Muscle layer of duodenum (tissue), 2 donors: ENCODE measurements at regions not wholly inside any gene's neighbourhood (a gene's known extent, or its start where the extent isn't known, plus 50 kb on each side); places are given as distances from the start of the nearest gene placed in this dataset.
A peak's percentile ranks its signal among the peaks of the same experiment; 100 is the strongest.
"Not testable (repeated sequence)": the region's sequence is repeated elsewhere in the genome, so short reads cannot be mapped to it uniquely, and the experiment has no call there.

Source experiments
- H3K27ac ChIP-seq: one replicate; pipeline ENCODE4 v1.7.0; 2013; ENCODE audit warnings: mild to moderate bottlenecking, low read length
- H3K27me3 ChIP-seq: one replicate; pipeline ENCODE4 v1.7.0; 2013; ENCODE audit warnings: low read depth, mild to moderate bottlenecking, control low read depth, low read length
- H3K36me3 ChIP-seq, 2 donors: one replicate each; pipeline ENCODE4 v1.7.0; 2013; ENCODE audit warnings: low read length in 2 of 2, control low read depth in 1 of 2, mild to moderate bottlenecking in 1 of 2; ENCODE audit not compliant: insufficient read depth in 2 of 2, control insufficient read depth in 1 of 2
- H3K4me1 ChIP-seq, 2 donors: one replicate each; pipeline ENCODE4 v1.7.0; 2013; ENCODE audit warnings: low read length in 2 of 2, mild to moderate bottlenecking in 2 of 2, control low read depth in 1 of 2, moderate library complexity in 1 of 2; ENCODE audit not compliant: insufficient read depth in 2 of 2, control insufficient read depth in 1 of 2
- H3K4me3 ChIP-seq, 2 donors: one replicate each; pipeline ENCODE4 v1.7.0; 2013; ENCODE audit warnings: low read length in 2 of 2, low read depth in 1 of 2, mild to moderate bottlenecking in 1 of 2
- H3K9me3 ChIP-seq, 2 donors: one replicate each; pipeline ENCODE4 v1.7.0; 2013; ENCODE audit warnings: low read length in 2 of 2, control low read depth in 1 of 2, mild to moderate bottlenecking in 1 of 2; ENCODE audit not compliant: control insufficient read depth in 1 of 2
- donor health status: healthy.

DNA sequence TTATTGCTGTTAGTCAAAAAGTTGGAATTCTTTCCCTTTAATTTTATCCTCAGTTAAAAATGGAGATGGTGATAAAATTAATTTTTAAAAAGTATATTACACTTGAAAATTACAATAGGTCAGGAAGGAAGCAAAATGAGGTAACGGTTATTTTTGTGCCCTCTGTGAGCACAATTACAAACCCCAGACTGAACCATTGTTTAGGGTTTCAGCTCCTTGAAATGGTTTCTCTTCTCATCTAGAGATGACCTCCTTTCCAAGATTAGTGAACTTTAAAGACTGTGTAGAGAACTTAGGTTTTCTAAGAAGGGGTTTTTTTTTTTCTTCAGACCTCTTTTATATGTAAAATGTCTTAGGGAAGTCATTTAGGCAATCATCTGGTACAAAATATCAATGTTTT, 126.2 kb upstream of the CHD1 start:
- Histone ChIP-seq H3K9me3 (no peaks in the 10 kb centered on the region), H3K27me3 (no peaks in the 10 kb centered on the region)

DNA sequence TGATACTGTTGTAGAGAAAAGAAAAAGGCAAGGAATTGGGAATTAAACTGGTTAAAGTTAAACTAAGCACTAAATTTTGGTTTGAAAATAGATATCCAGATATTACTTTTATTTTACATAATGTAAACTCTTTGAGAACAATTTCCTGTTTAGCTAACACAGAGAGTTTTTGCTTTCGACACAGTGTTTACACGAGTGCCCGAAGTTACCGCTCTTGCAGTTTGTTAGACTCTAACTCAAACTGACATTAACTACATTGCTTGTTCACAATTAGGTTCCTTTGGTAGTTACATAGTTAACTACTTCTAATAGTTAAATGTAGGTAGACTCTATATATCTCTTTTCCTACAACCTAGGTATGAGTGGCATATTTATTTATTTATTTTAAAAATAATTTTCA, 117.1 kb upstream of the CHD1 start:
- Histone ChIP-seq H3K36me3 (no peaks in the 10 kb centered on the region), H3K9me3 (no peaks in the 10 kb centered on the region), H3K4me3 (no peak overlapping the region), H3K27me3 (no peaks in the 10 kb centered on the region), H3K4me1 (no peaks in the 10 kb centered on the region), H3K27ac (no peak overlapping the region)

More for the DNA sequence above, 126.2 kb upstream of the CHD1 start:
- Histone ChIP-seq H3K36me3 (no peaks in the 10 kb centered on the region), H3K27ac (no peak overlapping the region), H3K4me3 (no peak overlapping the region), H3K4me1 (no peaks in the 10 kb centered on the region)

DNA sequence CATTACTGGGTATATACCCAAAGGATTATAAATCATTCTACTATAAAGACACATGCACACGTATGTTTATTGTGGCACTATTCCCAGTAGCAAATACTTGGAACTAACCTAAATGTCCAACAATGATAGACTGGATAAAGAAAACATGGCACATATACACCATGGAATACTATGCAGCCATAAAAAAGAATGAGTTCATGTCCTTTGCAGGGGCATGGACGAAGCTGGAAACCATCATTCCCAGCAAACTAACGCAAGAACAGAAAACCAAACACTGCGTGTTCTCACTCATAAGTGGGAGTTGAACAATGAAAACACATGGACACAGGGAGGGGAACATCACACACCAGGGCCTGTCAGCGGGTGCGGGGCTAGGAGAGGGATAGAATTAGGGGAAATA, 114.5 kb upstream of the CHD1 start:
- H3K27me3 ChIP-seq, H3K4me3 ChIP-seq, H3K9me3 ChIP-seq, H3K27ac ChIP-seq, H3K4me1 ChIP-seq, H3K36me3 ChIP-seq: not testable (repeated sequence)

GRCh38 chr5:99037668-99038067, 108.9 kb upstream of the CHD1 start:
- Histone ChIP-seq H3K27me3 (no peaks in the 10 kb centered on the region), H3K27ac (no peak overlapping the region), H3K4me3 (no peak overlapping the region), H3K9me3 (no peaks in the 10 kb centered on the region), H3K36me3 (no peaks in the 10 kb centered on the region), H3K4me1 (peaks cover 3 to 10% of the 10 kb centered on the region in 2 donors)

DNA sequence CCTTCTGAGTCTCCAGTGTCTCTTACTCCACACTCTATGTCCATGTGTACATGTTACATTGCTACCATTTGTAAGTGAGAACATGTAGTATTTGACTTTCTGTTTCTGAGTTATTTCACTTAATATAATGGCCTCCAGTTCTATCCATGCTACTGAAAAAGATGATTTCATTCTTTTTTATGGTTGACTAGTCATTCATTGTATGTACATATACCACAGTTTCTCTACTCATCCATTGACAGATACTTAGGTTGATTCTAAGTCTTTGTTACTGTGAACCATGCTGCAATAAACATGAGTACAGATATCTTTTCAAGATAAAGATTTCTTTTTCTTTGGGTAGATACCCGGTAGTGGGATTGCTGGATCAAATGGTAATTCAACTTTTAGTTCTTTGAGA, 107.1 kb upstream of the CHD1 start:
- Histone ChIP-seq H3K27me3 (no peaks in the 10 kb centered on the region), H3K27ac (no peak overlapping the region), H3K4me1 (peaks cover 5 to 10% of the 10 kb centered on the region in 2 donors)

GRCh38 chr5:99034336-99034735, 105.5 kb upstream of the CHD1 start:
- Histone ChIP-seq H3K4me1 (peaks cover 5 to 10% of the 10 kb centered on the region in 2 donors), H3K9me3 (no peaks in the 10 kb centered on the region), H3K27ac (peak overlapping the region; percentile 19), H3K27me3 (no peaks in the 10 kb centered on the region), H3K4me3 (no peak overlapping the region), H3K36me3 (no peaks in the 10 kb centered on the region)

More for the DNA sequence above, 107.1 kb upstream of the CHD1 start:
- Histone ChIP-seq H3K9me3 (no peaks in the 10 kb centered on the region), H3K36me3 (no peaks in the 10 kb centered on the region), H3K4me3 (no peak overlapping the region)

- H3K9me3 ChIP-seq: no peaks in the 10 kb centered on the region
- H3K4me1 ChIP-seq: peaks cover 5 to 10% of the 10 kb centered on the region in 2 donors
- no peaks in the 10 kb centered on the region for H3K27me3 ChIP-seq
- H3K27ac ChIP-seq: peak overlapping the region; percentile 24
- H3K36me3 ChIP-seq: no peaks in the 10 kb centered on the region
- peak overlapping the region; percentile 43 to 54 for H3K4me3 ChIP-seq
These were observed 104.5 kb upstream of the CHD1 start for GRCh38 chr5:99033014-99033900.

DNA sequence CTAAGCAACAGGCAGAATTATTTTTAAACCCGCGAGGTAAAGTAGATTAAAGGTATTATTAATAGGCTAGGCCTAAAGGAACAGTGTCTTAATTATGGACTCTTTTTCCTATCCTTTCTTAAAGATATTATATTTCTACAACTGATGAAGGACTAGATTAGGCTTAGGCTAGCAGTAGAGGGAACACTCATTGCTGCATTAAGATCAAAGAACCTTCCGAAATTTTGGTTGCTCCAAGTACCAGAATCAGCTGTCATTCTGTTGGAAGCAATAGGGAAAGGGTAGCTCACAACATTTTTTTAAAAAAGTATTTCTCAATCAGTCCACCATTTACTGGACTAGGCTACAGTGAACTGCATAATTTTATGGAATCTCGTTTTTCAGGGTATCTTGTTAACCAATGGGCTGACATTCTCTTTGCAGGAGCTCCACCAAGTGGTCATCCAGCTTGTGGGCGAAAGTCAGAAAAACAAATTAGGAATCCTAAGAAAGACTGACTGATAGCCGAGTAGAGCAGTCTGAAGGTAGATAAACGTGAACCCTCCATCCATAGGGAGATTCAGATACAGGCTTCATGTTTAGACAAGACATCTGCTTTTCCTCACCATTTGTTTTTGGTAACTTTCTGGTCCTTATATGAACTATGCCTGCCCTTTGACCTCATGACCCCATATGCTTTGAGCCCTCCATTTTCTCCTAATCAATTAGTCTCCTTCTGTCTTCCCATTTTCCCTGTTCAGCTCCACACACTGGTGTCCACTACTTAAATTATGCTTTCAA, 103.6 kb upstream of the CHD1 start:
- Histone ChIP-seq H3K4me1 (peaks cover 5 to 10% of the 10 kb centered on the region in 2 donors), H3K27ac (peak overlapping the region; percentile 24), H3K36me3 (no peaks in the 10 kb centered on the region), H3K4me3 (peak overlapping the region; percentile 43 to 54), H3K27me3 (no peaks in the 10 kb centered on the region), H3K9me3 (no peaks in the 10 kb centered on the region)

- Histone ChIP-seq H3K4me3 (no peak overlapping the region), H3K27ac (no peak overlapping the region), H3K36me3 (no peaks in the 10 kb centered on the region), H3K4me1 (peaks cover 5 to 10% of the 10 kb centered on the region in 2 donors), H3K27me3 (no peaks in the 10 kb centered on the region), H3K9me3 (no peaks in the 10 kb centered on the region)
These were observed 102.2 kb upstream of the CHD1 start for GRCh38 chr5:99030906-99031440.

DNA sequence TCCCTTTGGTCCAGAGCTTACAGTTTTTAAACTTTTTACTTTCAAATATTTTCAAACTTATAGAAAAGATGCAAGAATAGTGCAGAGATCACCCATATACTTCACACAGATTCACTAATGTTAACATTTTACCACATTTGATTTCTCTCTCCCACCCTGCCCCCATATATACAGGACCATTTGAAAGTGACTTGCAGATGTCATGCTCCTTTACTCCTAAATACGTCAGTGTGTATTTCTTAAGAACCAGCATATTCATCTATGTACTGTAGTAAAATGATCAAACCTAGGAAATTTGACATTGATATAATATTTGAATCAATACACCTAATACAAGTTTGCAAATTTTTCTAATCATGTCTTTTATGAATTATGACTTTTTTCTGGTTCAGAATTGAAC, 100.4 kb upstream of the CHD1 start:
- H3K4me1 ChIP-seq: peaks cover 5 to 10% of the 10 kb centered on the region in 2 donors
- H3K36me3 ChIP-seq: no peaks in the 10 kb centered on the region

GRCh38 chr5:99028170-99028569, 99.4 kb upstream of the CHD1 start:
- H3K4me1 ChIP-seq, H3K27me3 ChIP-seq: not testable (repeated sequence)

More for the DNA sequence above, 100.4 kb upstream of the CHD1 start:
- no peak overlapping the region for H3K27ac ChIP-seq
- H3K27me3 ChIP-seq: no peaks in the 10 kb centered on the region
- H3K9me3 ChIP-seq: no peaks in the 10 kb centered on the region
- no peak overlapping the region for H3K4me3 ChIP-seq

More at GRCh38 chr5:99028170-99028569, 99.4 kb upstream of the CHD1 start:
- not testable (repeated sequence) for H3K4me3 ChIP-seq, H3K9me3 ChIP-seq, H3K36me3 ChIP-seq
- peak overlapping the region; percentile 59 for H3K27ac ChIP-seq
